RPMI7951 (cell line): ENCODE measurements at regions not wholly inside any gene's neighbourhood (a gene's known extent, or its start where the extent isn't known, plus 50 kb on each side); places are given as distances from the start of the nearest gene placed in this dataset.

Experiments used
- DNase-seq: peaks from one replicate; pipeline ENCODE4 v3.0.0-alpha.2; 2012; ENCODE audit warnings: low read depth

- no peak for DNase-seq
Observed at GRCh38 chr13:75132701-75133695, 349.0 kb downstream of the TBC1D4 start.

GRCh38 chr13:75129331-75129730, 352.6 kb downstream of the TBC1D4 start:
- DNase-seq, result peak; percentile 21

DNA sequence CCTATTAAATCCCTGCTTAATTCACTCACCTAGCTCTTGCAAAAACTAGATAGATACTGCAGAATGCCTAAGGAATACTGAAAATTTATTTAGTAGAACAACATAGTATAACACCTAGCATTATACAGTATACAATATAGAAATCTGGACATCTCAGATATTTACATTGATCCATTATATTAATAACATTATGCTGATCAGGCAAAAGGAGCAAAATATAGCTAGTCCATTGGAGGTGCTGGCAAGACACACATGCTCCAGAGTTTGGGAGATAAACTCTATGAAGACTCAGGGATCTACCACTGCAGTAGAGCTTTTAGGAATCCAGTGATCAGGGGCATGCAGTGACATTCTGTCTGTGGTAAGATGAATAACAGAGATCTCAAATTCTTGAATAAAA, 357.6 kb downstream of the TBC1D4 start:
- no peak for DNase-seq

DNA sequence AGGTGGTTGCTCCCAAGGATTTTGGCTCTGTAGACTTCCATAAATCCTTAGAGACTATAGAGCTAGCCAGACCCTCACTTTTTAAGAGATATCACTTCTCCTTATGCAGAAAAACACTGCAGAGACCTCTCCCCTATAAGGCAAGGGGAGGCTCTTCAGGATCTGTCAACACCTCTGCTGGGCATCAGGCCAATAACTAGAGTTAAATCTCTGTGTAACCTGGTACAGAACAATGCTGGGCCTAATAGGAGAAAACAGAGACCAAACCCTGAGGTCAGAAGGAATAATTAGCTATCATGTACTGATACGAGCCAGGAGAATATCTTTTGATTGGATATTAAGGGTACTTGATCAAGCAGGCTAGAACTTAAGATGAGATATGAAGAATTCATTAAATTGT, 358.5 kb downstream of the TBC1D4 start:
- DNase-seq, result no peak

- no peak for DNase-seq
Observed at GRCh38 chr13:75120085-75120484, 361.9 kb downstream of the TBC1D4 start.

DNA sequence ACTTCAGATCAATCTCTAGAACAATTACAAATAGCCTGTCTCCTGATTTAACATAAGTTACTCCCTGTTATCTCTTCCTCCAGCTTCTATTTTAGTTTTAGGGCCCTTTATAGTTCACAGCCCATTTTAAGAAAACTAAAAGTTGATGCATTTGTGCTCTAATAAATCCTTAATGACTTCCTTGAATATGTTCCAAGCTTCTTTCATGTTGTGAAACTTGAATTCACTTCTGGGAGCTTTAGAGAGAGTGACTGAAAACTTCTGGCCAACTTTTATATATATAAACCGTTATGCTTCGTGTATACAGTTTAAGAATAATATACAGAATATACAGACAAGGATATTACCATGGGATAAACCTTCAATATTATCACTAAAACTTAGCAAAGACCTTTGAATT, 366.8 kb downstream of the TBC1D4 start:
- no peak for DNase-seq

GRCh38 chr13:75103976-75104375, 378.0 kb downstream of the TBC1D4 start:
- DNase-seq, result no peak

DNA sequence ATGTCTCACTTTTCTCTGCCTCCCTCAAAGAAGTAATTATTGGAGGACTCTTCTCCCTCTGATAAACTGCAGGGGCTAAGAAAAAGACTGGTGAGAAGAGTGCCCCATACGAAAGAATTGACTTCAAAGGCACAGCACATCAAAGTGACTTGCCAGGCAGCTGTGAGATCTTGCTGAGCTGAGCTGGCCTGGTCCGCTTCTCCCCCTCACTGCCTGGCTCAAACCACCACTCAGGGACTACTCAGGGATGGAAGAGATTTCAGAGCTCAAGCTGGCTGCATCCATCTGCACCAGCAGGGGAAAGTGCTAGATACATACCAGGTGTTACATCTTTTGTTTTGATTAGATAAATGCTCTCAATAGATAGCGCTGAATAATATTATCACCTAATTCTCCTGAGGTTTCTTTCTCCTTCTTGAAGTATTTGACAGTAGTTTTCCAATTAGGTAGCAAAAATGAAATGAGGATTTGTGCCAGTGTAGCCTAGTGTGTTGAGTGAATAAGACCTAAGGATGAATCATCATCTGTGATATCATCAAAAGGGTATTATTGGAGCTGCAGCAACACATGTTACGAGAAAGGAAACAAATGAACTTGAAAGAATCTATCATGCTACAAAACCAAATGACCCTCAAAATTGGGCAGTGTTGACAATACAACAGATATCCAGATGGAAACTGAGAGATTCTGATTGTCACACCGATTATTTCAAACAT, 379.8 kb downstream of the TBC1D4 start:
- peak; percentile 10 for DNase-seq

DNA sequence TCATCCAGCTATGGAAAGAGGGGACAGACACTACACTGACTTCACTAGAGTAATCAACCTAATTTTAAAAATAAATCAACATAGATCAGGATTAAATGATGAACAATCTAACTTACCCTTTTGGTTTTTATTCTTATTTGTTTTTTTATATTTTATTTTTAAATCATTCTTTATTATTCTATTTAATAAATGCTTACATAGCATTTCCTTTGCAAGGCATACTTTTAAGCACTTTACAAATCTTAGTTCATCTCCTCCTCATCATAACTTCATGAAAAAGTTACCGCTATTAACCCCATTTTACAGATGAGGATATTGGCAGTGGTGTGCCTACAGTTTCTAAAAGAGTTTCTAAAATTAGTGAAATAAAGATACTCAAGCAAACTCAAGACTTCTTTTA, 380.6 kb downstream of the TBC1D4 start:
- DNase-seq, result no peak

GRCh38 chr13:75092143-75092542, 389.8 kb downstream of the TBC1D4 start:
- DNase-seq, result no peak

GRCh38 chr13:75091718-75092117, 390.3 kb downstream of the TBC1D4 start:
- no peak for DNase-seq

DNA sequence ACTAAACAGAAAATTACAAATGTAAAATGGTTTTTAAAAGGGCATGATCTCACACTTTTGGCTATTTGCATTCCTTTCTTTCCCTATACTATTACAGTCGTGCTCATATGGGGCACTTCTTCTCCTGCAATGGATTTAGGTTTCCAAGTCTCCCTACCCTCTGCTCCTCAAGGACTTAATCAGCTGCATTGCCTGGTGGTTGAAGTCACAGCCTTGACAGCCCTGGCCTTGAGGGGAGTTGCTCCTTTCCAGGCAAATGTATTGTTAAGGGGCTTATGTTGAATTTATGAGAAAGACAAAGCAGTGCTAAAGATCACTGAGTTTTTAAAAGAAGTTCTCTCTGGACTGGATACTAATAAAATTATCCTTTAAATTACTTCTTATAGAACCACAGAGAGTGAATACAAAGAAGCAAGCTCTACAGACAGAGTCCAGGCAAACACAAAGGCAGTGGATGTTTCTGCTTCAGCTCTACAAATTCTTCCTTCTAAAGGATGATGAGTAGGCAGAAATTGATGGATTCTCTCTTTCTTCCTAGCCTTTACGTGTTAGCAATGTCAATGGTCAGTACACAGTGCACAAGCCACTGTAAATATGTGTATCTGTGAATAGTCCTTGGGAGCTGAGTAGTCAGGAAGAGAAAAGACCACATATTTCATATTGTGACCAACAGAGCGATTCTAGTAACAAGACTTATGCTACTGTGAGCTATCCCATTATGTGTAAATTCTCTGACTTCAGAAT, 390.9 kb downstream of the TBC1D4 start:
- DNase-seq, result no peak

- DNase-seq, result no peak
Observed at GRCh38 chr13:75088915-75089314, 393.1 kb downstream of the TBC1D4 start.

GRCh38 chr13:75079226-75079625, 402.7 kb downstream of the TBC1D4 start:
- peak; percentile 45 for DNase-seq

- DNase-seq, result no peak
Observed at GRCh38 chr13:75076476-75076875, 405.5 kb downstream of the TBC1D4 start.

DNA sequence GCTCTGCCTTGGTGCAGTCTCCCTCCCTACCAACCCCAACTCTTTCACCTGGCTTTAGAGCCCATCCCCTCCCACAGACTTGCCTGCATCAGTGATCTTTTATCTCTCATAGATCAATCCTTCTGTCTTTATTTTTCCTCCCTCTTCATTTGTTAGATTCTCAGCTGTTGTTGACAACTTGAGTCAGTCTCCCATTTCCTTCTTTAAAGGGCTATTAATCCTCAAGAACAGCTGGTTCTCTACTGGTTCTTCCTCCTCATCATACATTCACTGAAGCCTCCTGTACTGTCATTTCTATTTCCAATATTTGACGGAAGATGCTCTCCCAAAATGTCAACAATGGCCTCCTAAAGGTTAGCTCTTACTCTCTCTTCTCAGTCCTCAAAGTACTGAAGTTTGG, 408.2 kb downstream of the TBC1D4 start:
- DNase-seq, result no peak

DNA sequence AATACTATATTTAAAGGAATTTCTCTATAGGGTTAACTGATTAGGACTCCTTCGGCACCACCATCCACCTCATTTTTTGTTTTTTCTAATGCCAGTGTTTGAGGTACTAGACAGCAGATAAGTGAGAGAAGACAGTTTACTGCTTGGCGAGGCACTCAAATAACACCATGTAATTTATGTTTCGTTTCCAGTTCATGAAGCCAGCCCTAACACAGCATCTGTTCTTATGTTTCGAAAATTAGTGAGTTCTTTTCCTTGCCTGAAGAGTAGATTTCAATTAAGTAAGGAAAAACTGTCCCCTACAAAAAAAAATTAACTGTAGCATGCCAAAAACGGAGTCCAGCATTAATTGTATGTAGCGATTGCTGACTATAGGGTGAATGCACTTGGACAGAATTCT, 409.1 kb downstream of the TBC1D4 start:
- DNase-seq, result no peak

- no peak for DNase-seq
Observed at GRCh38 chr13:75072368-75072767, 409.6 kb downstream of the TBC1D4 start.

DNA sequence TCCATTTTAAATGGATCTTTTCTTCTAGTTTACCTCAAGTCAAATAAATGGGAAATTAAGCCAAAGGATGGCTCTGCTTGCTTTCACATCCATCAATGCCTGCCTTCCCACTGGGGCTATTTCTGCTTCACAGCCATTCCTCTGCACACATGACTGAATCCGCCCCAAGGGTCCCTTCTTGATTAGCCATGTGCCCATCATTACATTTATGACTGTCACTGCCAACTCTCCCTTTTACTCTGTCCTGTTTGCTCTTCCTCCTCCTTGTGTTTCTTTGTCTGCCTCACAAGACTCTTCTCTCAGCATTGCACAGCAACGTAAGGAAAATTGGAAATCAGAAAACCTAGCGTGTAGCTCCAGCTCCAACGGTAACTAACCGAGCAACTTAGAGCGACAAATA, 410.2 kb downstream of the TBC1D4 start:
- DNase-seq, result no peak

GRCh38 chr13:75071395-75071794, 410.6 kb downstream of the TBC1D4 start:
- DNase-seq, result peak; percentile 1

GRCh38 chr13:75061909-75062308, 420.1 kb downstream of the TBC1D4 start:
- DNase-seq, result no peak

GRCh38 chr13:75055296-75055695, 426.7 kb downstream of the TBC1D4 start:
- no peak for DNase-seq
